ENCODE measurements at regions not wholly inside any gene's neighbourhood (a gene's known extent, or its start where the extent isn't known, plus 50 kb on each side); places are given as distances from the start of the nearest gene placed in this dataset.

- intact Hi-C loops (cut with micrococcal nuclease; ENCODE audit: unreplicated experiment), result no loop called here
- H3K36me3 Mint-ChIP-seq (ENCODE audit: insufficient read depth, unreplicated experiment), result no peaks in the 10 kb centered on the region
- no peaks in the 10 kb centered on the region for H3K27me3 Mint-ChIP-seq (ENCODE audit: unreplicated experiment)
- BruUV-seq (replicated peaks), result no TSS peak
- no peak overlapping the region for H3K4me3 Mint-ChIP-seq (ENCODE audit: low read depth, unreplicated experiment)
- H3K27ac Mint-ChIP-seq (ENCODE audit: unreplicated experiment), result no peak overlapping the region
- no peaks in the 10 kb centered on the region for H3K9me3 Mint-ChIP-seq (ENCODE audit: low read depth, unreplicated experiment)
- no peak for DNase-seq
- no peak for TF ChIP-seq CTCF (IDR thresholded peaks at IDR 0.05; ENCODE audit: unreplicated experiment)
- peaks cover 1% of the 10 kb centered on the region for H3K4me1 Mint-ChIP-seq (ENCODE audit: low read depth, unreplicated experiment)
- CTCF ChIA-PET, result no interaction called here
Observed at GRCh38 chr9:115300116-115300515, 182.2 kb upstream of the TNC start.

GRCh38 chr9:115300874-115301273 lies 182.9 kb upstream of the TNC start:
- no peak for DNase-seq
- CTCF ChIA-PET, result no interaction called here
- Mint-ChIP-seq H3K36me3 (ENCODE audit: insufficient read depth, unreplicated experiment) (no peaks in the 10 kb centered on the region), H3K4me3 (ENCODE audit: low read depth, unreplicated experiment) (no peak overlapping the region), H3K9me3 (ENCODE audit: low read depth, unreplicated experiment) (no peaks in the 10 kb centered on the region), H3K27me3 (ENCODE audit: unreplicated experiment) (no peaks in the 10 kb centered on the region), H3K27ac (ENCODE audit: unreplicated experiment) (no peak overlapping the region), H3K4me1 (ENCODE audit: low read depth, unreplicated experiment) (peaks cover 9% of the 10 kb centered on the region)
- intact Hi-C loops (cut with micrococcal nuclease; ENCODE audit: unreplicated experiment), result no loop called here
- BruUV-seq (replicated peaks), result no TSS peak
- no peak for TF ChIP-seq CTCF (IDR thresholded peaks at IDR 0.05; ENCODE audit: unreplicated experiment)

GRCh38 chr9:115301581-115301980 lies 183.6 kb upstream of the TNC start:
- no peak overlapping the region for H3K4me3 Mint-ChIP-seq (ENCODE audit: low read depth, unreplicated experiment)
- no peak overlapping the region for H3K27ac Mint-ChIP-seq (ENCODE audit: unreplicated experiment)
- H3K4me1 Mint-ChIP-seq (ENCODE audit: low read depth, unreplicated experiment), result peaks cover 9% of the 10 kb centered on the region
- H3K9me3 Mint-ChIP-seq (ENCODE audit: low read depth, unreplicated experiment), result no peaks in the 10 kb centered on the region
- no peak for DNase-seq
- CTCF ChIA-PET, result no interaction called here
- no peak for TF ChIP-seq CTCF (IDR thresholded peaks at IDR 0.05; ENCODE audit: unreplicated experiment)
- H3K27me3 Mint-ChIP-seq (ENCODE audit: unreplicated experiment), result no peaks in the 10 kb centered on the region
- intact Hi-C loops (cut with micrococcal nuclease; ENCODE audit: unreplicated experiment), result no loop called here
- H3K36me3 Mint-ChIP-seq (ENCODE audit: insufficient read depth, unreplicated experiment), result no peaks in the 10 kb centered on the region
- no TSS peak for BruUV-seq (replicated peaks)

GRCh38 chr9:115305543-115305942 lies 187.6 kb upstream of the TNC start:
- DNase-seq, result no peak
- intact Hi-C loops (cut with micrococcal nuclease; ENCODE audit: unreplicated experiment), result no loop called here
- TF ChIP-seq CTCF (IDR thresholded peaks at IDR 0.05; ENCODE audit: unreplicated experiment), result no peak
- Mint-ChIP-seq H3K36me3 (ENCODE audit: insufficient read depth, unreplicated experiment) (no peaks in the 10 kb centered on the region), H3K4me1 (ENCODE audit: low read depth, unreplicated experiment) (peaks cover 9% of the 10 kb centered on the region), H3K27ac (ENCODE audit: unreplicated experiment) (no peak overlapping the region), H3K9me3 (ENCODE audit: low read depth, unreplicated experiment) (no peaks in the 10 kb centered on the region), H3K4me3 (ENCODE audit: low read depth, unreplicated experiment) (no peak overlapping the region), H3K27me3 (ENCODE audit: unreplicated experiment) (no peaks in the 10 kb centered on the region)
- no TSS peak for BruUV-seq (replicated peaks)
- CTCF ChIA-PET, result interaction anchor here (0.5 to 1.1 kb wide), 2 partner anchors 25 to 269 kb away, joined by 3 read pairs; no protein-coding TSS in a partner anchor

GRCh38 chr9:115306865-115307264 lies 188.9 kb upstream of the TNC start:
- H3K4me1 Mint-ChIP-seq (ENCODE audit: low read depth, unreplicated experiment), result peaks cover 9% of the 10 kb centered on the region
- no peak for TF ChIP-seq CTCF (IDR thresholded peaks at IDR 0.05; ENCODE audit: unreplicated experiment)
- CTCF ChIA-PET, result no interaction called here
- H3K4me3 Mint-ChIP-seq (ENCODE audit: low read depth, unreplicated experiment), result no peak overlapping the region
- H3K36me3 Mint-ChIP-seq (ENCODE audit: insufficient read depth, unreplicated experiment), result no peaks in the 10 kb centered on the region
- no peaks in the 10 kb centered on the region for H3K27me3 Mint-ChIP-seq (ENCODE audit: unreplicated experiment)
- intact Hi-C loops (cut with micrococcal nuclease; ENCODE audit: unreplicated experiment), result no loop called here
- H3K27ac Mint-ChIP-seq (ENCODE audit: unreplicated experiment), result no peak overlapping the region
- no peak for DNase-seq
- H3K9me3 Mint-ChIP-seq (ENCODE audit: low read depth, unreplicated experiment), result no peaks in the 10 kb centered on the region
- no TSS peak for BruUV-seq (replicated peaks)

All from Calu3 (cell line).